ENCODE measurements at regions not wholly inside any gene's neighbourhood (a gene's known extent, or its start where the extent isn't known, plus 50 kb on each side); places are given as distances from the start of the nearest gene placed in this dataset.

- DNase-seq (ENCODE audit: low read depth): no peak
These were observed 292.3 kb downstream of the ZNF621 start for GRCh38 chr3:40817017-40817416.

- DNase-seq (ENCODE audit: low read depth): no peak
These were observed 296.6 kb downstream of the ZNF621 start for GRCh38 chr3:40821315-40821714.

- no peak for DNase-seq (ENCODE audit: low read depth)
These were observed 302.5 kb downstream of the ZNF621 start for GRCh38 chr3:40827226-40827625.

- DNase-seq (ENCODE audit: low read depth): no peak
These were observed 303.4 kb downstream of the ZNF621 start for GRCh38 chr3:40827942-40828688.

- DNase-seq (ENCODE audit: low read depth): no peak
These were observed 304.1 kb downstream of the ZNF621 start for GRCh38 chr3:40828741-40829415.

GRCh38 chr3:40829876-40830275 lies 305.1 kb downstream of the ZNF621 start:
- DNase-seq (ENCODE audit: low read depth): no peak

GRCh38 chr3:40837300-40837699 lies 312.5 kb downstream of the ZNF621 start:
- no peak for DNase-seq (ENCODE audit: low read depth)

GRCh38 chr3:40841131-40841530 lies 316.4 kb downstream of the ZNF621 start:
- DNase-seq (ENCODE audit: low read depth): no peak

- DNase-seq (ENCODE audit: low read depth): no peak
These were observed 316.9 kb downstream of the ZNF621 start for GRCh38 chr3:40841570-40842109.

- DNase-seq (ENCODE audit: low read depth): no peak
These were observed 318.0 kb downstream of the ZNF621 start for GRCh38 chr3:40842714-40843113.

- DNase-seq (ENCODE audit: low read depth): no peak
These were observed 318.5 kb downstream of the ZNF621 start for GRCh38 chr3:40843208-40843624.

GRCh38 chr3:40843851-40844548 lies 319.2 kb downstream of the ZNF621 start:
- DNase-seq (ENCODE audit: low read depth): no peak

- DNase-seq (ENCODE audit: low read depth): no peak
These were observed 320.1 kb downstream of the ZNF621 start for GRCh38 chr3:40844896-40845295.

GRCh38 chr3:40845447-40845846 lies 320.7 kb downstream of the ZNF621 start:
- DNase-seq (ENCODE audit: low read depth): no peak

- DNase-seq (ENCODE audit: low read depth): no peak
These were observed 321.2 kb downstream of the ZNF621 start for GRCh38 chr3:40845916-40846315.

GRCh38 chr3:40846451-40846850 lies 321.7 kb downstream of the ZNF621 start:
- no peak for DNase-seq (ENCODE audit: low read depth)

- no peak for DNase-seq (ENCODE audit: low read depth)
These were observed 322.8 kb downstream of the ZNF621 start for GRCh38 chr3:40847551-40847992.

GRCh38 chr3:40848421-40848820 lies 323.7 kb downstream of the ZNF621 start:
- DNase-seq (ENCODE audit: low read depth): no peak

GRCh38 chr3:40850861-40851260 lies 326.1 kb downstream of the ZNF621 start:
- DNase-seq (ENCODE audit: low read depth): no peak

- DNase-seq (ENCODE audit: low read depth): no peak
These were observed 327.1 kb downstream of the ZNF621 start for GRCh38 chr3:40851836-40852235.

GRCh38 chr3:40852712-40853111 lies 328.0 kb downstream of the ZNF621 start:
- no peak for DNase-seq (ENCODE audit: low read depth)

- no peak for DNase-seq (ENCODE audit: low read depth)
These were observed 328.7 kb downstream of the ZNF621 start for GRCh38 chr3:40853474-40853873.

GRCh38 chr3:40855871-40856270 lies 331.1 kb downstream of the ZNF621 start:
- no peak for DNase-seq (ENCODE audit: low read depth)
